ENCODE measurements at regions not wholly inside any gene's neighbourhood (a gene's known extent, or its start where the extent isn't known, plus 50 kb on each side); places are given as distances from the start of the nearest gene placed in this dataset.

DNA sequence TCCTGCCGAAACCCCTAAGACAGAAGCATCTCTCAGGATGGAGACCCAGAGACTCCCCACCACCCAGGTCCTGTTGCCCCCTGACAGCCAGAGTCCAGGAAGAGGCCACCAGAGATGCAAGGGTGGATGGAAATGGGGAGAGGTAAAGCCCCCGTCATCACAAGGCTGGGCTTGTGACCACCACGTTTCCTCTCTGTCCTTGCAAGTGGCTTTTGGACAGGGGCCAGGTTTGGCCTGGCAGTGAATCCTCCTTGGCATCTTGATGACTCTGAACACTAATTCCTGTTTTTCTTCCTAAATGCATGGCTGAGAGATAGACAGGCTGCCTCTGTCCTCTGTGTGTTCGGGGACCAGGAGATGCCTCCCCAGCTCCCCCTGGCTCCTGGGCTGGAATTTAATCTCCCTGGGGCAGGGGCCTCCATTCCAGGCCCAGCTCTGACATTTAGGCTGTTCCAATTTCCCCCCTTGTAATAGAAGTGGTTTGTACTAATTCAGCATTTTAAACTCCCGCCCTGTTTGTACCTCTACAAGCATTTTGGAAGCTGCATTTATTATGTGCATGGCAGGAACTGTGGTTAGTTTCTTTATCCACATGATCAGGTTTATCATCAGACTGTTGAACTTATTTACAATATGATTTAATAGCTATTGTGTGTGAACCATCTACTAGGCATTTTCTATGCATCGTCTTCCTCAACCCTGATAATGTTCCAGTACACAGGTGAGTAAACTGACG lies 116.1 kb upstream of the IRX6 start:
- no peak overlapping the region for H4K91ac ChIP-seq (ENCODE audit: low read depth, low read length)
- H2BK5ac ChIP-seq (ENCODE audit: low read depth, low read length, poor library complexity), result no peak overlapping the region
- no CpG with 5 or more reads among the region's 7 CpGs for WGBS (ENCODE audit: extremely low coverage, insufficient coverage, insufficient read length)
- no peak overlapping the region for H3K9ac ChIP-seq (ENCODE audit: low read length)
- no peak overlapping the region for H3K4me2 ChIP-seq (ENCODE audit: low read length)
- no peak overlapping the region for H3K14ac ChIP-seq (ENCODE audit: low read length)
- H2AFZ ChIP-seq (ENCODE audit: insufficient read depth, low read length, poor library complexity), result no peak overlapping the region
- no peak overlapping the region for H3K27ac ChIP-seq (ENCODE audit: low read depth, low read length)
- no peaks in the 10 kb centered on the region for H3K79me1 ChIP-seq (ENCODE audit: low read length)
- no peak overlapping the region for H3K23ac ChIP-seq (ENCODE audit: low read length)
- H3K9me3 ChIP-seq (ENCODE audit: insufficient read depth, low read depth, low read length), result no peaks in the 10 kb centered on the region
- DNase-seq, result no peak
- H3K27me3 ChIP-seq (ENCODE audit: insufficient read depth, low read length), result no peaks in the 10 kb centered on the region
- H3K36me3 ChIP-seq (ENCODE audit: control insufficient read depth in 1 of 2, insufficient read depth in 2 of 2, low read length in 2 of 2), result no peaks in the 10 kb centered on the region
- no peak overlapping the region for H3K4ac ChIP-seq (ENCODE audit: low read depth, low read length)
- no peak overlapping the region for H3K18ac ChIP-seq (ENCODE audit: low read length)
- no peak overlapping the region for H4K12ac ChIP-seq (ENCODE audit: low read depth, low read length)
- H2BK12ac ChIP-seq (ENCODE audit: low read length), result no peak overlapping the region
- H3K4me3 ChIP-seq (ENCODE audit: low read depth, low read length), result no peak overlapping the region
- no peaks in the 10 kb centered on the region for H3K79me2 ChIP-seq (ENCODE audit: control insufficient read depth, insufficient read depth, low read length, poor library complexity)
- no peaks in the 10 kb centered on the region for H3K4me1 ChIP-seq (ENCODE audit: control insufficient read depth in 1 of 2, insufficient read depth in 2 of 2, low read length in 2 of 2)
- no peak overlapping the region for H4K8ac ChIP-seq (ENCODE audit: low read depth, low read length)
- H2AK5ac ChIP-seq (ENCODE audit: low read length), result no peak overlapping the region
- no peak overlapping the region for H2BK120ac ChIP-seq (ENCODE audit: insufficient read depth, low read length, poor library complexity)

DNA sequence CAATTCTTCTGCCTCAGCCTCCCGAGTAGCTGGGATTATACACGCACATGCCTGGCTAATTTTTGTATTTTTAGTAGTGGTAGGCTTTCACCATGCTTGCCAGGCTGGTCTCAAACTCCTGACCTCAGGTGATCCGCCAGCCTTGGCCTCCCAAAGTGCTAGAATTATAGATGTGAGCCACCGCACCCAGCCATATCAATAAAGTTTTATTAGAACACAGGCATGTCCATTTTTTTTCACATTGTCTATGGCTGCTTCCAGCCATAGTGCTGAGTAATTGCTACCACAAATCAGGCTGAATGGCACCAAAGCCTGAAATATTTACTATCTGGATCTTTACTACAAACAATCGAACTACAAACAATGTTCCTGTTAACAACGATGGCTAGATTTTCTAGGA lies 114.4 kb upstream of the IRX6 start:
- Histone ChIP-seq H3K27me3 (ENCODE audit: insufficient read depth, low read length) (no peaks in the 10 kb centered on the region), H4K12ac (ENCODE audit: low read depth, low read length) (no peak overlapping the region), H3K4me1 (ENCODE audit: control insufficient read depth in 1 of 2, insufficient read depth in 2 of 2, low read length in 2 of 2) (no peaks in the 10 kb centered on the region), H3K18ac (ENCODE audit: low read length) (no peak overlapping the region), H2AFZ (ENCODE audit: insufficient read depth, low read length, poor library complexity) (no peak overlapping the region), H3K79me2 (ENCODE audit: control insufficient read depth, insufficient read depth, low read length, poor library complexity) (no peaks in the 10 kb centered on the region), H2AK5ac (ENCODE audit: low read length) (no peak overlapping the region), H3K4me3 (ENCODE audit: low read depth, low read length) (no peak overlapping the region), H3K23ac (ENCODE audit: low read length) (no peak overlapping the region), H2BK120ac (ENCODE audit: insufficient read depth, low read length, poor library complexity) (no peak overlapping the region), H4K8ac (ENCODE audit: low read depth, low read length) (no peak overlapping the region), H3K4me2 (ENCODE audit: low read length) (no peak overlapping the region), H3K4ac (ENCODE audit: low read depth, low read length) (no peak overlapping the region), H2BK5ac (ENCODE audit: low read depth, low read length, poor library complexity) (no peak overlapping the region), H2BK12ac (ENCODE audit: low read length) (no peak overlapping the region), H3K36me3 (ENCODE audit: control insufficient read depth in 1 of 2, insufficient read depth in 2 of 2, low read length in 2 of 2) (no peaks in the 10 kb centered on the region), H3K14ac (ENCODE audit: low read length) (no peak overlapping the region), H3K79me1 (ENCODE audit: low read length) (no peaks in the 10 kb centered on the region), H3K27ac (ENCODE audit: low read depth, low read length) (no peak overlapping the region), H4K91ac (ENCODE audit: low read depth, low read length) (no peak overlapping the region), H3K9ac (ENCODE audit: low read length) (no peak overlapping the region), H3K9me3 (ENCODE audit: insufficient read depth, low read depth, low read length) (no peaks in the 10 kb centered on the region)
- no CpG with 5 or more reads among the region's 6 CpGs for whole genome bisulfite sequencing (ENCODE audit: extremely low coverage, insufficient coverage, insufficient read length)
- no peak for DNase-seq

DNA sequence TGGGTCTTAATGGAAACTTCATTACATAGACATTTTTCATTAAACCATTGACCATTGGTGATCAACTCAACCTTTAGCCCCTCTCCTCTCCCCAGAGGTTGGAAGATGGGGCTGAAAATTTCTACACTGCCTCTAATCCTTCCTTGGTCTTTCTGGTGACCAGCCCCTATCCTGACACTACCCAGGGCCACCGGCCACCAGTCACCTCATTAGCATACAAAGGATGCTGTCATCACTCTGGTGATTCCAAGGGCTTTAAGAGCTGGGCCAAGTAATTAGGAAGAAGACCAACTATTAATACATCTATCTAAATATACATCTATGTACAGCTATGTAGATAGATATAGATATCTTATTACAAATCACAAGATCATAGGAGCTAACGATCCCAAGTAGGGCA lies 111.2 kb upstream of the IRX6 start:
- no peaks in the 10 kb centered on the region for H3K79me1 ChIP-seq (ENCODE audit: low read length)
- H3K4ac ChIP-seq (ENCODE audit: low read depth, low read length), result no peak overlapping the region
- H2BK5ac ChIP-seq (ENCODE audit: low read depth, low read length, poor library complexity), result no peak overlapping the region
- H3K27me3 ChIP-seq (ENCODE audit: insufficient read depth, low read length), result no peaks in the 10 kb centered on the region
- H2AFZ ChIP-seq (ENCODE audit: insufficient read depth, low read length, poor library complexity), result no peak overlapping the region
- DNase-seq, result no peak
- H3K9me3 ChIP-seq (ENCODE audit: insufficient read depth, low read depth, low read length), result no peaks in the 10 kb centered on the region
- H3K18ac ChIP-seq (ENCODE audit: low read length), result no peak overlapping the region
- no peak overlapping the region for H4K91ac ChIP-seq (ENCODE audit: low read depth, low read length)
- no peak overlapping the region for H3K9ac ChIP-seq (ENCODE audit: low read length)
- no peak overlapping the region for H2BK120ac ChIP-seq (ENCODE audit: insufficient read depth, low read length, poor library complexity)
- no peak overlapping the region for H3K14ac ChIP-seq (ENCODE audit: low read length)
- H3K79me2 ChIP-seq (ENCODE audit: control insufficient read depth, insufficient read depth, low read length, poor library complexity), result no peaks in the 10 kb centered on the region
- H4K8ac ChIP-seq (ENCODE audit: low read depth, low read length), result no peak overlapping the region
- no peak overlapping the region for H4K12ac ChIP-seq (ENCODE audit: low read depth, low read length)
- no CpG with 5 or more reads among the region's 2 CpGs for WGBS (ENCODE audit: extremely low coverage, insufficient coverage, insufficient read length)
- H3K36me3 ChIP-seq (ENCODE audit: control insufficient read depth in 1 of 2, insufficient read depth in 2 of 2, low read length in 2 of 2), result no peaks in the 10 kb centered on the region
- no peak overlapping the region for H3K23ac ChIP-seq (ENCODE audit: low read length)
- no peak overlapping the region for H2BK12ac ChIP-seq (ENCODE audit: low read length)
- no peak overlapping the region for H2AK5ac ChIP-seq (ENCODE audit: low read length)
- H3K4me3 ChIP-seq (ENCODE audit: low read depth, low read length), result no peak overlapping the region
- no peak overlapping the region for H3K27ac ChIP-seq (ENCODE audit: low read depth, low read length)
- H3K4me2 ChIP-seq (ENCODE audit: low read length), result no peak overlapping the region
- H3K4me1 ChIP-seq (ENCODE audit: control insufficient read depth in 1 of 2, insufficient read depth in 2 of 2, low read length in 2 of 2), result no peaks in the 10 kb centered on the region

DNA sequence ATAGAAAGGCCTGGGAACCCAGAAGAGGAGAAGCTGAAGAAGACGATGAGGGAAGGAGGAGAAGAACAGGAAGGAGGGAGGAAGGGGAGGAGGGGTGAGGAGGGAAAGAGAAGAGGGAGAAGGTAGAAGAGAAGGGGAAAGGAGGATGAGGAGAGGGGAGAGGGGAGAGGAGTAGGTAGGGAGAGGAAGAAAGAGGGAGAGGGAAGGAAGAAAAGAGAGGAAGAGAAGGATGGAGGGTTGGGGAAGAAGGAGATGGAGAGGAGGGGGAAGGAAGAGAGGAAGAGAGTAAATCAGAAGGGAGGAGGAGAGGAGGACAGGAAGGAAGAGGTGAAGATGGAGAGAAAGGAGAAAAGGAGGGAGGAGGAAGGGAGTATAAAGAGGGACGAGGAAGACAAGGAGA lies 109.6 kb upstream of the IRX6 start:
- no peak for DNase-seq
- no peaks in the 10 kb centered on the region for H3K36me3 ChIP-seq (ENCODE audit: control insufficient read depth in 1 of 2, insufficient read depth in 2 of 2, low read length in 2 of 2)
- H2AK5ac ChIP-seq (ENCODE audit: low read length), result no peak overlapping the region
- H3K4me3 ChIP-seq (ENCODE audit: low read depth, low read length), result no peak overlapping the region
- H3K4me2 ChIP-seq (ENCODE audit: low read length), result no peak overlapping the region
- no peaks in the 10 kb centered on the region for H3K4me1 ChIP-seq (ENCODE audit: control insufficient read depth in 1 of 2, insufficient read depth in 2 of 2, low read length in 2 of 2)
- H4K91ac ChIP-seq (ENCODE audit: low read depth, low read length), result no peak overlapping the region
- H3K79me1 ChIP-seq (ENCODE audit: low read length), result no peaks in the 10 kb centered on the region
- H3K79me2 ChIP-seq (ENCODE audit: control insufficient read depth, insufficient read depth, low read length, poor library complexity), result no peaks in the 10 kb centered on the region
- H4K12ac ChIP-seq (ENCODE audit: low read depth, low read length), result no peak overlapping the region
- no peak overlapping the region for H3K4ac ChIP-seq (ENCODE audit: low read depth, low read length)
- no peak overlapping the region for H3K9ac ChIP-seq (ENCODE audit: low read length)
- H3K9me3 ChIP-seq (ENCODE audit: insufficient read depth, low read depth, low read length), result no peaks in the 10 kb centered on the region
- H2BK120ac ChIP-seq (ENCODE audit: insufficient read depth, low read length, poor library complexity), result no peak overlapping the region
- H2AFZ ChIP-seq (ENCODE audit: insufficient read depth, low read length, poor library complexity), result no peak overlapping the region
- no peak overlapping the region for H4K8ac ChIP-seq (ENCODE audit: low read depth, low read length)
- H2BK5ac ChIP-seq (ENCODE audit: low read depth, low read length, poor library complexity), result no peak overlapping the region
- no peak overlapping the region for H3K14ac ChIP-seq (ENCODE audit: low read length)
- 94% methylated on average over 1 of the region's 2 CpGs for WGBS (ENCODE audit: extremely low coverage, insufficient coverage, insufficient read length)
- no peak overlapping the region for H3K18ac ChIP-seq (ENCODE audit: low read length)
- H3K23ac ChIP-seq (ENCODE audit: low read length), result no peak overlapping the region
- no peak overlapping the region for H3K27ac ChIP-seq (ENCODE audit: low read depth, low read length)
- no peak overlapping the region for H2BK12ac ChIP-seq (ENCODE audit: low read length)
- H3K27me3 ChIP-seq (ENCODE audit: insufficient read depth, low read length), result no peaks in the 10 kb centered on the region
